H1 (cell line): ENCODE measurements at regions not wholly inside any gene's neighbourhood (a gene's known extent, or its start where the extent isn't known, plus 50 kb on each side); places are given as distances from the start of the nearest gene placed in this dataset.

Experiments used
- CTCF ChIA-PET: fragments of 300-600 bp; sonication (Branson Sonifier 250); formaldehyde crosslinking; loops from one replicate; lab custom pipeline; 2021; ENCODE audit not compliant: partially characterized antibody; lab: Charles Lee
- POLR2A ChIA-PET: fragments of 300-600 bp; sonication (Branson Sonifier 250); formaldehyde crosslinking; loops from one replicate; lab custom pipeline; 2021; ENCODE audit warnings: inconsistent platforms; ENCODE audit not compliant: partially characterized antibody; lab: Charles Lee
- DNase-seq, 2 experiments: peaks; one replicate each; pipeline versions ENCODE4 v3.0.0 to v3.0.0-alpha.2; 2010 to 2022; ENCODE audit warnings: low spot score in 2 of 2, low read depth in 1 of 2, mixed read lengths in 1 of 2
- FAIRE-seq: peaks from 2 replicates; lab custom pipeline; 2011; peaks lifted over from hg19 to GRCh38; lab: Jason Lieb, UNC
- H2AFZ ChIP-seq: 2 replicates; pipeline ENCODE4 v1.8.1; 2012; ENCODE audit warnings: low read length, inconsistent platforms
- H2AK5ac ChIP-seq: 2 replicates; pipeline ENCODE4 v1.6.1; 2013; ENCODE audit warnings: low read depth, low read length
- H2BK120ac ChIP-seq: replicated peaks from 2 replicates; pipeline ENCODE3; 2013; ENCODE audit warnings: low read depth, low read length, inconsistent platforms
- H2BK12ac ChIP-seq: 2 replicates; pipeline ENCODE4 v1.6.1; 2013; ENCODE audit warnings: low read depth, low read length
- H2BK15ac ChIP-seq: 2 replicates; pipeline ENCODE4 v1.6.1; 2013; ENCODE audit warnings: low read length
- H2BK20ac ChIP-seq: 2 replicates; pipeline ENCODE4 v1.6.1; 2013; ENCODE audit warnings: low read length
- H2BK5ac ChIP-seq: 2 replicates; pipeline ENCODE4 v1.6.1; 2013; ENCODE audit warnings: low read depth, low read length
- H3K14ac ChIP-seq: 2 replicates; pipeline ENCODE4 v1.6.1; 2013; ENCODE audit warnings: inconsistent platforms; ENCODE audit not compliant: insufficient read length
- H3K18ac ChIP-seq: 2 replicates; pipeline ENCODE4 v1.6.1; 2013; ENCODE audit warnings: low read length; ENCODE audit errors: extremely low read depth
- H3K23ac ChIP-seq: 2 replicates; pipeline ENCODE4 v1.6.1; 2013; ENCODE audit warnings: inconsistent platforms; ENCODE audit not compliant: insufficient read length
- H3K23me2 ChIP-seq: 2 replicates; pipeline ENCODE4 v1.6.1; 2013; ENCODE audit warnings: low read depth, low read length
- H3K27ac ChIP-seq: 2 replicates; pipeline ENCODE4 v1.6.1; 2011; ENCODE audit warnings: low read depth, low read length, inconsistent platforms
- H3K27me3 ChIP-seq, 4 experiments: replicated peaks in 1 of 4; 1 replicate in 1 of 4; 2 replicates in 3 of 4; pipeline versions ENCODE4 v1.6.1 to v1.8.1; 2011 to 2013; ENCODE audit warnings: low read length in 3 of 4, mild to moderate bottlenecking in 3 of 4, inconsistent platforms in 2 of 4, mixed read lengths in 2 of 4, moderate library complexity in 1 of 4; ENCODE audit not compliant: control insufficient read depth in 3 of 4, insufficient read depth in 3 of 4; ENCODE audit errors: extremely low read depth in 1 of 4
- H3K36me3 ChIP-seq, 4 experiments: 2 replicates each; pipeline versions ENCODE4 v1.6.1 to v1.8.1; 2011 to 2013; ENCODE audit warnings: mild to moderate bottlenecking in 4 of 4, low read length in 3 of 4, moderate library complexity in 2 of 4, control low read depth in 1 of 4, inconsistent platforms in 1 of 4; ENCODE audit not compliant: insufficient read depth in 4 of 4, control insufficient read depth in 2 of 4
- H3K4ac ChIP-seq: replicated peaks from 2 replicates; pipeline ENCODE3; 2013; ENCODE audit warnings: low read length, low read depth, mixed read lengths, inconsistent platforms; ENCODE audit not compliant: insufficient read length
- H3K4me1 ChIP-seq, 4 experiments: replicated peaks in 1 of 4; 1 replicate in 1 of 4; 2 replicates in 3 of 4; pipeline versions ENCODE4 v1.6.1 to v1.8.1; 2011 to 2013; ENCODE audit warnings: low read length in 3 of 4, inconsistent platforms in 2 of 4, mixed read lengths in 1 of 4; ENCODE audit not compliant: insufficient read depth in 4 of 4, control insufficient read depth in 3 of 4
- H3K4me2 ChIP-seq, 2 experiments: 2 replicates each; pipeline versions ENCODE4 v1.6.1 to v1.8.1; 2011 to 2013; ENCODE audit warnings: low read depth in 2 of 2, low read length in 2 of 2, control low read depth in 1 of 2, inconsistent platforms in 1 of 2, mild to moderate bottlenecking in 1 of 2; ENCODE audit not compliant: insufficient read depth in 1 of 2
- H3K4me3 ChIP-seq, 4 experiments: fragments of 200-600, 300-600 bp in 1 of 4; sonication (generic), shearing (Covaris generic), sonication (Bioruptor Twin) in 1 of 4; 2 replicates each; pipeline versions ENCODE4 v1.5.1 to v1.8.1; 2011 to 2016; ENCODE audit warnings: low read length in 4 of 4, low read depth in 3 of 4, control low read depth in 2 of 4, inconsistent platforms in 2 of 4, mild to moderate bottlenecking in 2 of 4, mixed read lengths in 1 of 4, moderate library complexity in 1 of 4; ENCODE audit not compliant: insufficient read depth in 2 of 4; ENCODE audit errors: extremely low read depth in 1 of 4
- H3K56ac ChIP-seq: replicated peaks from 2 replicates; pipeline ENCODE3; 2013; ENCODE audit warnings: low read depth, mild to moderate bottlenecking, mixed read lengths, low read length, inconsistent platforms; ENCODE audit not compliant: insufficient read length
- H3K79me1 ChIP-seq: 2 replicates; pipeline ENCODE4 v1.6.1; 2013; ENCODE audit warnings: low read depth, low read length, control low read depth
- H3K79me2 ChIP-seq, 2 experiments: 2 replicates each; pipeline versions ENCODE4 v1.6.1 to v1.8.1; 2012 to 2013; ENCODE audit warnings: low read length in 2 of 2, mild to moderate bottlenecking in 2 of 2, inconsistent platforms in 1 of 2; ENCODE audit not compliant: insufficient read depth in 2 of 2, control insufficient read depth in 1 of 2
- H3K9ac ChIP-seq, 4 experiments: replicated peaks in 1 of 4; 1 replicate in 1 of 4; 2 replicates in 3 of 4; pipeline versions ENCODE4 v1.6.1 to v1.8.1; 2011 to 2013; ENCODE audit warnings: low read depth in 3 of 4, low read length in 3 of 4, control low read depth in 2 of 4, mild to moderate bottlenecking in 2 of 4, moderate library complexity in 2 of 4, inconsistent platforms in 1 of 4; ENCODE audit errors: extremely low read depth in 1 of 4
- H3K9me3 ChIP-seq, 2 experiments: 2 replicates each; pipeline versions ENCODE4 v1.6.1 to v1.8.1; 2012 to 2013; ENCODE audit warnings: mild to moderate bottlenecking in 2 of 2, moderate library complexity in 2 of 2, control low read depth in 1 of 2, inconsistent platforms in 1 of 2, low read depth in 1 of 2, low read length in 1 of 2, mixed read lengths in 1 of 2; ENCODE audit not compliant: insufficient read depth in 2 of 2
- H4K20me1 ChIP-seq, 2 experiments: replicated peaks in 1 of 2; 2 replicates each; pipeline versions ENCODE3 to v1.8.1; 2011 to 2013; ENCODE audit warnings: inconsistent platforms in 2 of 2, low read length in 2 of 2, mild to moderate bottlenecking in 1 of 2; ENCODE audit not compliant: insufficient read depth in 2 of 2, control insufficient read depth in 1 of 2
- H4K5ac ChIP-seq: 2 replicates; pipeline ENCODE4 v1.6.1; 2013; ENCODE audit warnings: low read length, low read depth, mixed read lengths, inconsistent platforms; ENCODE audit not compliant: insufficient read length
- H4K8ac ChIP-seq: 2 replicates; pipeline ENCODE4 v1.8.0; 2013; ENCODE audit warnings: mild to moderate bottlenecking, moderate library complexity, low read length, inconsistent platforms; ENCODE audit not compliant: insufficient read depth; ENCODE audit errors: extremely low read depth
- H4K91ac ChIP-seq: replicated peaks from 2 replicates; pipeline ENCODE3; 2013; ENCODE audit warnings: low read length, mixed read lengths, inconsistent platforms; ENCODE audit not compliant: insufficient read length
- CBX8 ChIP-seq: fragments of 300-800, 300-1000 bp; sonication (generic); IDR thresholded peaks from 2 replicates; pipeline ENCODE4 v1.7.1; 2016; ENCODE audit warnings: low read depth, low read length, borderline replicate concordance
- CHD2 ChIP-seq: IDR thresholded peaks from 2 replicates; pipeline ENCODE4 v1.6.1; 2012; ENCODE audit warnings: low read length, improper control_type of control experiment
- E2F6 ChIP-seq: IDR thresholded peaks from 2 replicates; pipeline ENCODE4 v1.6.1; 2012; ENCODE audit warnings: inconsistent platforms
- FOSL1 ChIP-seq: IDR thresholded peaks from 2 replicates; pipeline ENCODE4 v1.6.1; 2011; ENCODE audit warnings: mild to moderate bottlenecking, low read depth, low read length, moderate library complexity; ENCODE audit not compliant: insufficient read depth
- JUN ChIP-seq: IDR thresholded peaks from 2 replicates; pipeline ENCODE4 v1.6.1; 2011; ENCODE audit warnings: low read depth, mild to moderate bottlenecking, improper control_type of control experiment, low read length
- JUND ChIP-seq: IDR thresholded peaks from 2 replicates; pipeline ENCODE4 v1.6.1; 2011; ENCODE audit warnings: mild to moderate bottlenecking, improper control_type of control experiment, low read length
- KDM4A ChIP-seq: IDR thresholded peaks from one replicate; pipeline ENCODE4 v1.7.1; 2012; ENCODE audit warnings: low read depth, mild to moderate bottlenecking, moderate library complexity, low read length, inconsistent platforms; ENCODE audit not compliant: severe bottlenecking
- MAX ChIP-seq: IDR thresholded peaks from 2 replicates; pipeline ENCODE4 v1.6.1; 2012; ENCODE audit warnings: inconsistent platforms
- POU5F1 ChIP-seq: IDR thresholded peaks from 2 replicates; pipeline ENCODE4 v1.6.1; 2011; ENCODE audit warnings: low read depth, mild to moderate bottlenecking, low read length, moderate library complexity
- SIRT6 ChIP-seq: IDR thresholded peaks from one replicate; pipeline ENCODE4 v1.7.1; 2012; ENCODE audit warnings: low read length, inconsistent platforms
- TBP ChIP-seq: IDR thresholded peaks from 2 replicates; pipeline ENCODE4 v1.6.1; 2011; ENCODE audit warnings: low read depth, low read length, improper control_type of control experiment
- USF2 ChIP-seq: IDR thresholded peaks from 2 replicates; pipeline ENCODE4 v1.6.1; 2011; ENCODE audit warnings: low read length, improper control_type of control experiment
- ZNF274 ChIP-seq: IDR thresholded peaks from 2 replicates; pipeline ENCODE4 v1.7.0; 2012; ENCODE audit warnings: low read length, borderline replicate concordance; ENCODE audit errors: extremely low read depth
- WGBS, 2 experiments: shearing (Covaris generic) in 1 of 2; methylation state at CpG; one replicate each; pipeline versions ENCODE4 v1.1.6 to v1.1.7; 2013 to 2015; ENCODE audit warnings: low lambda C conversion rate in 2 of 2, mixed read lengths in 2 of 2, inconsistent platforms in 1 of 2, low coverage in 1 of 2, missing lambda C conversion rate in 1 of 2; ENCODE audit not compliant: insufficient replicate concordance in 2 of 2, insufficient coverage in 1 of 2, insufficient read length in 1 of 2; ENCODE audit errors: extremely low coverage in 1 of 2, missing lambda C conversion rate in 1 of 2; 5-methylcytosine and 5-hydroxymethylcytosine counted together

- no peak overlapping the region for H3K23ac ChIP-seq
- no peak overlapping the region for H3K9ac ChIP-seq
- H3K27ac ChIP-seq: no peak overlapping the region
- H3K79me1 ChIP-seq: no peaks in the 10 kb centered on the region
- no peak overlapping the region for H4K8ac ChIP-seq
- H3K36me3 ChIP-seq: no peaks in the 10 kb centered on the region
- ChIA-PET CTCF (no interaction called here), POLR2A (no interaction called here)
- no peak overlapping the region for H2AFZ ChIP-seq
- H3K4me2 ChIP-seq: no peak overlapping the region
- no peak for FAIRE-seq
- H3K18ac ChIP-seq: no peak overlapping the region
- TF ChIP-seq USF2: no peak
- no peak for TF ChIP-seq JUND
- TF ChIP-seq CHD2: no peak
- TF ChIP-seq SIRT6: no peak
- TF ChIP-seq FOSL1: no peak
- TF ChIP-seq TBP: no peak
- no peak for TF ChIP-seq KDM4A
- TF ChIP-seq POU5F1: no peak
- TF ChIP-seq ZNF274: no peak
- TF ChIP-seq JUN: no peak
- TF ChIP-seq E2F6: no peak
- no peak for TF ChIP-seq MAX
- TF ChIP-seq CBX8: no peak
- H3K79me2 ChIP-seq: no peaks in the 10 kb centered on the region
- H3K23me2 ChIP-seq: no peaks in the 10 kb centered on the region
- no peak overlapping the region for H3K4ac ChIP-seq
- WGBS, 2 experiments: 80% methylated on average over 1 of the region's 1 CpG; no CpG with 5 or more reads in 1 of the 2 experiments
- DNase-seq: no peak
- no peak overlapping the region for H3K4me3 ChIP-seq
- no peak overlapping the region for H2BK15ac ChIP-seq
- H2BK5ac ChIP-seq: no peak overlapping the region
- no peak overlapping the region for H4K91ac ChIP-seq
- no peak overlapping the region for H4K5ac ChIP-seq
- no peak overlapping the region for H2BK12ac ChIP-seq
- peaks cover 0 to 6% (median 0%) of the 10 kb centered on the region in 4 experiments; a peak in 1 of 7 replicates for H3K4me1 ChIP-seq
- H4K20me1 ChIP-seq: no peaks in the 10 kb centered on the region
- no peak overlapping the region for H2BK120ac ChIP-seq
- H2AK5ac ChIP-seq: no peak overlapping the region
- H3K14ac ChIP-seq: no peak overlapping the region
- H3K27me3 ChIP-seq: no peaks in the 10 kb centered on the region
- no peak overlapping the region for H3K56ac ChIP-seq
- H2BK20ac ChIP-seq: no peak overlapping the region
- H3K9me3 ChIP-seq: no peaks in the 10 kb centered on the region
Measured at GRCh38 chr3:171532294-171532693, 72.1 kb upstream of the TNIK start.
